Uterus (tissue), 2 donors: ENCODE measurements at regions not wholly inside any gene's neighbourhood (a gene's known extent, or its start where the extent isn't known, plus 50 kb on each side); places are given as distances from the start of the nearest gene placed in this dataset.

ENCODE experiments used
- CTCF ChIP-seq, 4 experiments: fragments of 200-600 bp in 2 of 4; fragments of 450-650 bp in 2 of 4; sonication (generic) in 2 of 4; IDR thresholded peaks; one replicate each; pipeline ENCODE4 v1.5.1; 2016 to 2019; ENCODE audit warnings: antibody characterized with exemption in 4 of 4, mild to moderate bottlenecking in 2 of 4, moderate library complexity in 1 of 4
- POLR2A ChIP-seq, 2 donors: fragments of 450-650 bp; IDR thresholded peaks; one replicate each; pipeline ENCODE4 v1.6.1; 2016; ENCODE audit warnings: antibody characterized with exemption in 2 of 2, mild to moderate bottlenecking in 1 of 2, moderate library complexity in 1 of 2

GRCh38 chr7:10412422-10413019, 561.2 kb upstream of the PHF14 start:
- TF ChIP-seq CTCF (IDR thresholded peaks at IDR 0.05) (peak; percentile 11 to 50 (median 28)), POLR2A (IDR thresholded peaks at IDR 0.05) (no peak)
